ENCODE measurements at regions not wholly inside any gene's neighbourhood (a gene's known extent, or its start where the extent isn't known, plus 50 kb on each side); places are given as distances from the start of the nearest gene placed in this dataset.

DNA sequence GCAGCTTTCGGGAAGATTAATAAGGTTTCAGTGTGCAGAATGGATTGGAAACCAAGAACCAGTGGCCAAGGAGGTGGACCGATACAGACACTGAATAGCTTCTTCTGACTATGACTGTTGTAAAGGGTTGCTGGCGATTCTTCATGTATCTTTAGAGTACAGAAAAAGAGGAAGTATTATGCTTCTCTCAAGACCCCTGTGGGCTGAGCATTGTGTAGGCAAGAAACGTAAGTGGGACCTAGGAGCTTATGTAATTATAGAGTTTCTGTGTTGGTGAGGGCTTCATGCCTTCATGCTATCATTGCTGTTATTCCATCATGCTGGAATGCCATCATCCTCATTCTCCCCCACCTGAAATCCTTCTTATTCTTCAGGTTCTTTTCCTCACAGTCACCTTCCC is 105.4 kb upstream of the AKIRIN2 start:
- DNase-seq (no peak), ATAC-seq (no peak)
- Histone ChIP-seq H3K27ac (no peak overlapping the region), H3K4me1 (no peaks in the 10 kb centered on the region), H3K4me3 (no peak overlapping the region), H3K9me3 (no peaks in the 10 kb centered on the region), H3K27me3 (no peaks in the 10 kb centered on the region), H3K36me3 (replicated peaks in 1 of 2; ENCODE audit: insufficient read depth in 1 of 2, low read depth in 2 of 2) (no peaks in the 10 kb centered on the region)
- intact Hi-C loops (cut with DNase I): no loop called here
- no peak for TF ChIP-seq POLR2A (IDR thresholded peaks at IDR 0.05)
- TF ChIP-seq, protein P1, sequence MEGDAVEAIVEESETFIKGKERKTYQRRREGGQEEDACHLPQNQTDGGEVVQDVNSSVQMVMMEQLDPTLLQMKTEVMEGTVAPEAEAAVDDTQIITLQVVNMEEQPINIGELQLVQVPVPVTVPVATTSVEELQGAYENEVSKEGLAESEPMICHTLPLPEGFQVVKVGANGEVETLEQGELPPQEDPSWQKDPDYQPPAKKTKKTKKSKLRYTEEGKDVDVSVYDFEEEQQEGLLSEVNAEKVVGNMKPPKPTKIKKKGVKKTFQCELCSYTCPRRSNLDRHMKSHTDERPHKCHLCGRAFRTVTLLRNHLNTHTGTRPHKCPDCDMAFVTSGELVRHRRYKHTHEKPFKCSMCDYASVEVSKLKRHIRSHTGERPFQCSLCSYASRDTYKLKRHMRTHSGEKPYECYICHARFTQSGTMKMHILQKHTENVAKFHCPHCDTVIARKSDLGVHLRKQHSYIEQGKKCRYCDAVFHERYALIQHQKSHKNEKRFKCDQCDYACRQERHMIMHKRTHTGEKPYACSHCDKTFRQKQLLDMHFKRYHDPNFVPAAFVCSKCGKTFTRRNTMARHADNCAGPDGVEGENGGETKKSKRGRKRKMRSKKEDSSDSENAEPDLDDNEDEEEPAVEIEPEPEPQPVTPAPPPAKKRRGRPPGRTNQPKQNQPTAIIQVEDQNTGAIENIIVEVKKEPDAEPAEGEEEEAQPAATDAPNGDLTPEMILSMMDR (IDR thresholded peaks at IDR 0.05): no peak
- 71 to 76% methylated on average over 4 of the region's 4 CpGs for WGBS, 2 donors

DNA sequence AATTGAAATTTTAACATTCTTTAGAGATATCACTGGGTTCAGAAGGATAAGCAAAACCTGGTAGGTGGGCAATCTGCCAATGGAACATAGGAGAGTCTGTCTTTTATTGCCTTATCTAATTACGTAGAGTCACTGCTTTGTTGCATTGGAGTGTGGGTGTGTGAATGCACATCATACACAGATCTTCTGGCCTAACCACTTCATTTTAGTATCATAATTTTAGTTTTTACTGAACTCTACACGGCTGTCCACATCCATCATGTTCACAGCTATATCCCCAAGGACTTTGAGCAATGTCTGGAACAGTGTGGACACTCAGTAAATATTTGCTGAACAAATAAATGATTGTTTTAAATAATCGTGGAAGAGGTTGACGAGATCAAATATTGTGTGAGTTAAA is 104.6 kb upstream of the AKIRIN2 start:
- ATAC-seq: no peak
- Histone ChIP-seq H3K36me3 (replicated peaks in 1 of 2; ENCODE audit: insufficient read depth in 1 of 2, low read depth in 2 of 2) (no peaks in the 10 kb centered on the region), H3K4me1 (no peaks in the 10 kb centered on the region), H3K9me3 (no peaks in the 10 kb centered on the region), H3K4me3 (no peak overlapping the region), H3K27ac (no peak overlapping the region), H3K27me3 (no peaks in the 10 kb centered on the region)
- no peak for DNase-seq
- 12 to 19% methylated on average over 4 of the region's 4 CpGs for WGBS, 2 donors
- TF ChIP-seq, protein P1 (IDR thresholded peaks at IDR 0.05): no peak
- TF ChIP-seq POLR2A (IDR thresholded peaks at IDR 0.05): no peak
- intact Hi-C loops (cut with DNase I): no loop called here

DNA sequence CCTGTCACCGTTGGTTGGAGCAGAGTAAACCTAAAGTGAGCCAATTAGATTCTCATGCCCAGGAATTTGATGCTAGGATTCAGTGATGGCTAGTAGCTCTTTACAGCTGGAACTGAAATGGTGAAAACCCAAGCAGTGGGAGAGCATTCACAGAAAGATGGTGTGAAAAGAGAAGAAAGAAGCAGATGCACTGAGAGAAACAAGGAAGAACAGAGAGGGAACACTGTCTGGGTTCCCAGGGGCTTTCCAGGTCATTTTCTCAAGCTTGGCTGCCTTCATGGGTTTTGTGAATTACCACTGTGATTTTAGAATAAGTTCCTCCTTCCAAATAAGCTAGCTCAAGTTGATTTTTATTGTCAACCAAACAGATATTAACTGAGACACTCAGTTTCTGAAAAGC is 104.1 kb upstream of the AKIRIN2 start:
- ATAC-seq (no peak), DNase-seq (no peak)
- Histone ChIP-seq H3K4me1 (no peaks in the 10 kb centered on the region), H3K27ac (no peak overlapping the region), H3K36me3 (replicated peaks in 1 of 2; ENCODE audit: insufficient read depth in 1 of 2, low read depth in 2 of 2) (no peaks in the 10 kb centered on the region), H3K9me3 (no peaks in the 10 kb centered on the region), H3K27me3 (no peaks in the 10 kb centered on the region), H3K4me3 (no peak overlapping the region)
- 63 to 70% methylated on average over 1 of the region's 1 CpG for WGBS, 2 donors
- TF ChIP-seq, protein P1 (IDR thresholded peaks at IDR 0.05): no peak
- TF ChIP-seq POLR2A (IDR thresholded peaks at IDR 0.05): no peak
- intact Hi-C loops (cut with DNase I): no loop called here

DNA sequence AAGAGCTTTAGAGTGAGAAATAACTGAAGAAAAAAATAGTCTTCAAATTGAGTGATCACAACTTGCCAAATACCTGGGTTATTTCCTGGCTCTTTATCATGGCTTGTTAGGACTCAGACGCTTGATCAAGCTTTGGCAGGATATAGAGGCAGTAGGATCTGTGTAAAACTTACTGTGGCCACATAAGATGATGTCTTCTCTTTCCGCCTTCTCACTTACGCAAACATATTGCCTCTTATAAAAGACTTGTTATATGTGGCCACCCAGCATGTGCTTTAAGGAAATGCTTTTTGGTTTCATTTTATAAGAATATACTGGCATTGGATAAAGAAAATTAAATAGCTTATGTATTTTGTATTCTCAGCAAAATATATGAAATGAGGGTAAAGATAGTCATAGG is 101.8 kb upstream of the AKIRIN2 start:
- H3K36me3 ChIP-seq (replicated peaks in 1 of 2; ENCODE audit: insufficient read depth in 1 of 2, low read depth in 2 of 2): no peaks in the 10 kb centered on the region
- H3K9me3 ChIP-seq: no peaks in the 10 kb centered on the region
- H3K4me3 ChIP-seq: no peak overlapping the region
- ATAC-seq: no peak
- no peaks in the 10 kb centered on the region for H3K27me3 ChIP-seq
- WGBS, 2 donors: 71 to 80% methylated on average over 3 of the region's 3 CpGs
- intact Hi-C loops (cut with DNase I): no loop called here
- H3K4me1 ChIP-seq: no peaks in the 10 kb centered on the region
- no peak for DNase-seq
- TF ChIP-seq, protein P1 (IDR thresholded peaks at IDR 0.05): no peak
- H3K27ac ChIP-seq: no peak overlapping the region

DNA sequence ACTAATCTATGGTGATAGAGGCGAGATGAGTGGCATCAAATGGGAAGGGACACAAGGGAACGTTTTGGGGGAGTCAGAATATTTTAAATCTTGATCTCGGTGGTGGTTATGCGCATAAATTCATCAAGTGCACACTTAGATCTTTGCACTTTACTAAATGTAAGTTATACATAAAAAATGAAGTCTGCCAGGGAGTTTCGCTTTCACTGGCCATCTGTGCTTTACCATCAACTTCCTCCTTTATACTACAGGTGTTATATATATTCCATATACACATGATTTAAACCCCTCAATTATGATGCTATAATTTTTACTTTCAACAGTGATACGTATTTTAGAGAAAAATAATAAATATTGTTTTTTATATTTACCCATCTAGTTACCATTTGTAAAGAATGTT is 97.6 kb upstream of the AKIRIN2 start:
- Histone ChIP-seq H3K27ac (no peak overlapping the region), H3K9me3 (no peaks in the 10 kb centered on the region), H3K4me1 (no peaks in the 10 kb centered on the region), H3K4me3 (no peak overlapping the region), H3K36me3 (replicated peaks in 1 of 2; ENCODE audit: insufficient read depth in 1 of 2, low read depth in 2 of 2) (no peaks in the 10 kb centered on the region), H3K27me3 (no peaks in the 10 kb centered on the region)
- intact Hi-C loops (cut with DNase I): no loop called here
- TF ChIP-seq, protein P1 (IDR thresholded peaks at IDR 0.05): no peak
- TF ChIP-seq POLR2A (IDR thresholded peaks at IDR 0.05): no peak
- DNase-seq (no peak), ATAC-seq (no peak)
- 62 to 75% methylated on average over 6 of the region's 6 CpGs for whole genome bisulfite sequencing, 2 donors

Measured in body of pancreas (tissue), 4 donors.